ENCODE measurements at regions not wholly inside any gene's neighbourhood (a gene's known extent, or its start where the extent isn't known, plus 50 kb on each side); places are given as distances from the start of the nearest gene placed in this dataset.

DNA sequence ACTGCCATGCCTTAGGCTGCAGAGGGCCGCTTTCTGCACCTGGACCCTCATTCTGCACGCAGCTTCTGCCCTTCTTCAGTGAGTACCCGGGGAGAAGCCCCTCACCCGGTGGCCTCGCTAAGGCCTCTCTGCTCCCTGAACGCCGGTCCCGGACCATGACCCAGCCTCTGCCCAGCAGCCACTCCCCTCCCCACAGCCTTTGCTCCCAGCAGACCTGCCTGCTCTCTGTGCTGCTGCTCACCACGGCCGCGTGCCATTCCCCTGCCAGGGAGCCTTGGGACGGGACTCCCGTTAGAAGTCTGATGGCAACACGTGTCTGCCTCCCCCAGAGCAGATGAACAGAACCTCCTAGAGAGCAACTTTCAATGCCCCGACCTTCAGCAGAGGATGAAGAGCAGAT lies 282.8 kb downstream of the NDUFA10 start:
- intact Hi-C loops (cut with micrococcal nuclease; ENCODE audit: unreplicated experiment) (no loop called here), in situ Hi-C loops (cut with MboI) (no loop called here)
- H3K9me3 ChIP-seq (replicated peaks; ENCODE audit: control insufficient read depth, insufficient read depth, low read length), result no peaks in the 10 kb centered on the region
- TF ChIP-seq PML (IDR thresholded peaks at IDR 0.05; ENCODE audit: low read length) (no peak), ZSCAN29 (IDR thresholded peaks at IDR 0.05) (no peak), YY1 (IDR thresholded peaks at IDR 0.05; ENCODE audit: low read depth, low read length) (no peak), SIN3A (IDR thresholded peaks at IDR 0.05; ENCODE audit: low read depth, low read length) (no peak), EED (IDR thresholded peaks at IDR 0.05; ENCODE audit: low read depth) (no peak), SREBF2 (IDR thresholded peaks at IDR 0.05; ENCODE audit: low read length) (no peak), SMAD1 (IDR thresholded peaks at IDR 0.05; ENCODE audit: low read depth, partially characterized antibody) (no peak), GATAD2B (conservative IDR thresholded peaks at IDR 0.05; ENCODE audit: low read depth) (no peak)
- TF ChIP-seq, protein P1, sequence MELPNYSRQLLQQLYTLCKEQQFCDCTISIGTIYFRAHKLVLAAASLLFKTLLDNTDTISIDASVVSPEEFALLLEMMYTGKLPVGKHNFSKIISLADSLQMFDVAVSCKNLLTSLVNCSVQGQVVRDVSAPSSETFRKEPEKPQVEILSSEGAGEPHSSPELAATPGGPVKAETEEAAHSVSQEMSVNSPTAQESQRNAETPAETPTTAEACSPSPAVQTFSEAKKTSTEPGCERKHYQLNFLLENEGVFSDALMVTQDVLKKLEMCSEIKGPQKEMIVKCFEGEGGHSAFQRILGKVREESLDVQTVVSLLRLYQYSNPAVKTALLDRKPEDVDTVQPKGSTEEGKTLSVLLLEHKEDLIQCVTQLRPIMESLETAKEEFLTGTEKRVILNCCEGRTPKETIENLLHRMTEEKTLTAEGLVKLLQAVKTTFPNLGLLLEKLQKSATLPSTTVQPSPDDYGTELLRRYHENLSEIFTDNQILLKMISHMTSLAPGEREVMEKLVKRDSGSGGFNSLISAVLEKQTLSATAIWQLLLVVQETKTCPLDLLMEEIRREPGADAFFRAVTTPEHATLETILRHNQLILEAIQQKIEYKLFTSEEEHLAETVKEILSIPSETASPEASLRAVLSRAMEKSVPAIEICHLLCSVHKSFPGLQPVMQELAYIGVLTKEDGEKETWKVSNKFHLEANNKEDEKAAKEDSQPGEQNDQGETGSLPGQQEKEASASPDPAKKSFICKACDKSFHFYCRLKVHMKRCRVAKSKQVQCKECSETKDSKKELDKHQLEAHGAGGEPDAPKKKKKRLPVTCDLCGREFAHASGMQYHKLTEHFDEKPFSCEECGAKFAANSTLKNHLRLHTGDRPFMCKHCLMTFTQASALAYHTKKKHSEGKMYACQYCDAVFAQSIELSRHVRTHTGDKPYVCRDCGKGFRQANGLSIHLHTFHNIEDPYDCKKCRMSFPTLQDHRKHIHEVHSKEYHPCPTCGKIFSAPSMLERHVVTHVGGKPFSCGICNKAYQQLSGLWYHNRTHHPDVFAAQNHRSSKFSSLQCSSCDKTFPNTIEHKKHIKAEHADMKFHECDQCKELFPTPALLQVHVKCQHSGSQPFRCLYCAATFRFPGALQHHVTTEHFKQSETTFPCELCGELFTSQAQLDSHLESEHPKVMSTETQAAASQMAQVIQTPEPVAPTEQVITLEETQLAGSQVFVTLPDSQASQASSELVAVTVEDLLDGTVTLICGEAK (IDR thresholded peaks at IDR 0.05; ENCODE audit: borderline replicate concordance), result no peak
- TF ChIP-seq, protein P2, sequence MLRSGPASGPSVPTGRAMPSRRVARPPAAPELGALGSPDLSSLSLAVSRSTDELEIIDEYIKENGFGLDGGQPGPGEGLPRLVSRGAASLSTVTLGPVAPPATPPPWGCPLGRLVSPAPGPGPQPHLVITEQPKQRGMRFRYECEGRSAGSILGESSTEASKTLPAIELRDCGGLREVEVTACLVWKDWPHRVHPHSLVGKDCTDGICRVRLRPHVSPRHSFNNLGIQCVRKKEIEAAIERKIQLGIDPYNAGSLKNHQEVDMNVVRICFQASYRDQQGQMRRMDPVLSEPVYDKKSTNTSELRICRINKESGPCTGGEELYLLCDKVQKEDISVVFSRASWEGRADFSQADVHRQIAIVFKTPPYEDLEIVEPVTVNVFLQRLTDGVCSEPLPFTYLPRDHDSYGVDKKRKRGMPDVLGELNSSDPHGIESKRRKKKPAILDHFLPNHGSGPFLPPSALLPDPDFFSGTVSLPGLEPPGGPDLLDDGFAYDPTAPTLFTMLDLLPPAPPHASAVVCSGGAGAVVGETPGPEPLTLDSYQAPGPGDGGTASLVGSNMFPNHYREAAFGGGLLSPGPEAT (IDR thresholded peaks at IDR 0.05; ENCODE audit: low read depth), result no peak
- TF ChIP-seq, protein P3, sequence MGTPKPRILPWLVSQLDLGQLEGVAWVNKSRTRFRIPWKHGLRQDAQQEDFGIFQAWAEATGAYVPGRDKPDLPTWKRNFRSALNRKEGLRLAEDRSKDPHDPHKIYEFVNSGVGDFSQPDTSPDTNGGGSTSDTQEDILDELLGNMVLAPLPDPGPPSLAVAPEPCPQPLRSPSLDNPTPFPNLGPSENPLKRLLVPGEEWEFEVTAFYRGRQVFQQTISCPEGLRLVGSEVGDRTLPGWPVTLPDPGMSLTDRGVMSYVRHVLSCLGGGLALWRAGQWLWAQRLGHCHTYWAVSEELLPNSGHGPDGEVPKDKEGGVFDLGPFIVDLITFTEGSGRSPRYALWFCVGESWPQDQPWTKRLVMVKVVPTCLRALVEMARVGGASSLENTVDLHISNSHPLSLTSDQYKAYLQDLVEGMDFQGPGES (IDR thresholded peaks at IDR 0.05), result no peak
- H4K20me1 ChIP-seq (ENCODE audit: control insufficient read depth, insufficient read depth), result no peaks in the 10 kb centered on the region
- SMC1A ChIA-PET (ENCODE audit: uncharacterized antibody, unreplicated experiment), result no interaction called here
- no peak overlapping the region for H2AFZ ChIP-seq (ENCODE audit: control insufficient read depth, low read depth, low read length)
- no TSS peak for BruUV-seq (replicated peaks)
- DNase-seq (ENCODE audit: low read depth, low spot score) (no peak), FAIRE-seq (no peak), ATAC-seq (no peak)
- no peak overlapping the region for H3K9ac ChIP-seq (ENCODE audit: control insufficient read depth, insufficient read depth, low read length)
- H3K4me1 ChIP-seq (ENCODE audit: control insufficient read depth, insufficient read depth, low read length), result no peaks in the 10 kb centered on the region
- no peak overlapping the region for H3K4me3 ChIP-seq
- RAD21 ChIA-PET (ENCODE audit: unreplicated experiment), result no interaction called here
- H3K4me2 ChIP-seq (ENCODE audit: control insufficient read depth, insufficient read depth), result no peak overlapping the region
- CTCF ChIA-PET, result no interaction called here
- 36% methylated on average over 15 of the region's 15 CpGs for WGBS (ENCODE audit: insufficient coverage, insufficient replicate concordance, low lambda C conversion rate, missing lambda C conversion rate)
- H3K27ac ChIP-seq (ENCODE audit: control insufficient read depth, insufficient read depth), result no peak overlapping the region
- no peaks in the 10 kb centered on the region for H3K79me2 ChIP-seq (ENCODE audit: control insufficient read depth, insufficient read depth, low read length)
- POLR2A ChIA-PET, result no interaction called here
- no peaks in the 10 kb centered on the region; a peak in 1 of 4 replicates for H3K27me3 ChIP-seq (replicated peaks in 1 of 2; ENCODE audit: control insufficient read depth in 2 of 2, insufficient read depth in 2 of 2, low read length in 1 of 2)
- H3K36me3 ChIP-seq (ENCODE audit: control insufficient read depth in 2 of 2, insufficient read depth in 2 of 2, low read length in 1 of 2), result no peaks in the 10 kb centered on the region

Data from GM12878 (cell line).